ENCODE measurements at regions not wholly inside any gene's neighbourhood (a gene's known extent, or its start where the extent isn't known, plus 50 kb on each side); places are given as distances from the start of the nearest gene placed in this dataset.
"Not testable (repeated sequence)": the region's sequence is repeated elsewhere in the genome, so short reads cannot be mapped to it uniquely, and the experiment has no call there.

DNA sequence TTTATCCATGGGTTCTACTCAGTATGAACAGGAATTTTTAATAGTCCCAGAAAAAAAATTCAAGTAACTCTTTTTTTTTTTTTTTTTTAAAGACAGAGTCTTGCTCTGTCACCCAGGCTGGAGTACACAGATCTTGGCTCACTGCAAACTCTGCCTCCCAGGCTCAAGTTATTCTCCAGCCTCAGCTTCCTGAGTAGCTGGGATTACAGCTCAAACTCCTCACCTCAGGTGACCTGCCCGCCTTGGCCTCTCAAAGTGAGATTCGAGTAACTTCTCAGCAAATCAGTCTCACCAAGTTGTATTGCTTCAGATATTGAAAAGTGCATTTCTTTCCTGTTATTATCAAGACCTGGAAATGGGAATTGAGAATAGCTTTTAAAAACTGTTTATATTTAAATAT lies 281.2 kb upstream of the MINDY3 start:
- TF ChIP-seq, protein P1, sequence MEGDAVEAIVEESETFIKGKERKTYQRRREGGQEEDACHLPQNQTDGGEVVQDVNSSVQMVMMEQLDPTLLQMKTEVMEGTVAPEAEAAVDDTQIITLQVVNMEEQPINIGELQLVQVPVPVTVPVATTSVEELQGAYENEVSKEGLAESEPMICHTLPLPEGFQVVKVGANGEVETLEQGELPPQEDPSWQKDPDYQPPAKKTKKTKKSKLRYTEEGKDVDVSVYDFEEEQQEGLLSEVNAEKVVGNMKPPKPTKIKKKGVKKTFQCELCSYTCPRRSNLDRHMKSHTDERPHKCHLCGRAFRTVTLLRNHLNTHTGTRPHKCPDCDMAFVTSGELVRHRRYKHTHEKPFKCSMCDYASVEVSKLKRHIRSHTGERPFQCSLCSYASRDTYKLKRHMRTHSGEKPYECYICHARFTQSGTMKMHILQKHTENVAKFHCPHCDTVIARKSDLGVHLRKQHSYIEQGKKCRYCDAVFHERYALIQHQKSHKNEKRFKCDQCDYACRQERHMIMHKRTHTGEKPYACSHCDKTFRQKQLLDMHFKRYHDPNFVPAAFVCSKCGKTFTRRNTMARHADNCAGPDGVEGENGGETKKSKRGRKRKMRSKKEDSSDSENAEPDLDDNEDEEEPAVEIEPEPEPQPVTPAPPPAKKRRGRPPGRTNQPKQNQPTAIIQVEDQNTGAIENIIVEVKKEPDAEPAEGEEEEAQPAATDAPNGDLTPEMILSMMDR (IDR thresholded peaks at IDR 0.05; ENCODE audit: poor library complexity, severe bottlenecking) = no peak
- Histone ChIP-seq H3K4me1 (ENCODE audit: insufficient read depth, poor library complexity, severe bottlenecking) (no peaks in the 10 kb centered on the region), H3K36me3 (ENCODE audit: low read depth) (no peaks in the 10 kb centered on the region), H3K4me3 (ENCODE audit: severe bottlenecking) (no peak overlapping the region), H3K27ac (ENCODE audit: poor library complexity, severe bottlenecking) (no peak overlapping the region), H3K9me3 (ENCODE audit: severe bottlenecking) (no peaks in the 10 kb centered on the region), H3K27me3 (ENCODE audit: insufficient read depth, poor library complexity, severe bottlenecking) (no peaks in the 10 kb centered on the region)
- DNase-seq (ENCODE audit: low spot score) = no peak
- ATAC-seq (ENCODE audit: low read depth) = no peak

DNA sequence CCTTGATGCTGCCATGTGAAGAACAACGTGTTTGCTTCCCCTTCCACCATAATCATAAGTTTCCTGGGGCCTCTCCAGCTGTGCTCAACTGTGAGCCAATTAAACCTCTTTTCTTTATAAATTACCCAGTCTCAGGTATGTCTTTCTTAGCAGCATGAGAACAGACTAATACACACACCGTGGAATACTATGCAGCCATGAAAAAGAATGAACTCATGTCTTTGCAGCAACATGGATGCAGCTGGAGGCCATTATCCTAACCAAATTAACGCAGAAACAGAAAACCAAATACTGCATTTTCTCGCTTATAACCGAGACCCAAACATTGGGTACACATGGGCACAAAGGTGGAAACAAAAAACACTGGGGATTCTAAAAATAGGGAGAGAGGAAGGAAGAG lies 286.7 kb upstream of the MINDY3 start:
- no peak overlapping the region for H3K4me3 ChIP-seq (ENCODE audit: severe bottlenecking)
- DNase-seq (ENCODE audit: low spot score) (no peak), ATAC-seq (ENCODE audit: low read depth) (no peak)
- TF ChIP-seq, protein P1 (IDR thresholded peaks at IDR 0.05; ENCODE audit: poor library complexity, severe bottlenecking) = no peak
- no peaks in the 10 kb centered on the region for H3K4me1 ChIP-seq (ENCODE audit: insufficient read depth, poor library complexity, severe bottlenecking)
- no peaks in the 10 kb centered on the region for H3K27me3 ChIP-seq (ENCODE audit: insufficient read depth, poor library complexity, severe bottlenecking)
- H3K9me3 ChIP-seq (ENCODE audit: severe bottlenecking) = no peaks in the 10 kb centered on the region
- no peaks in the 10 kb centered on the region for H3K36me3 ChIP-seq (ENCODE audit: low read depth)
- H3K27ac ChIP-seq (ENCODE audit: poor library complexity, severe bottlenecking) = no peak overlapping the region

DNA sequence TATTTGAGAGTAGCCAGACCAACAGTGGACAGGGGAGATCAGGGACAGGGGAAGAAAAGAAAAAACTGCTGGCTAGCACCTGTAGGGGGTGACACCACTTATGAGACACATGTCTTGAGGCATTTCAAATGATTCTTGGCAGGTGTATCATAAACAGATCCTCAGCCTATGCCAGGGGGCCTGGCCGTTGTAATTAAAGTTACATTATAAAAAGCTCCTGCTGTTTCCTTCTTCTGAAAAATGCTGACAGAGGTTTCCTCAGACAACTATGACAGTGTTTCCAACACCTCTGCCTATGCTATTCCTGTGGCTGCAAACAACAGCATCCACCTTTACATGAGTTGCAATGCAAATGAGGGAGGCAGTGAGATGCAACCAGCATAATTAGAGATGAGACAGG lies 281.0 kb upstream of the PTER start:
- ATAC-seq (ENCODE audit: low read depth) (no peak), DNase-seq (ENCODE audit: low spot score) (no peak)
- Histone ChIP-seq H3K9me3 (ENCODE audit: severe bottlenecking) (no peaks in the 10 kb centered on the region), H3K27ac (ENCODE audit: poor library complexity, severe bottlenecking) (no peak overlapping the region), H3K4me1 (ENCODE audit: insufficient read depth, poor library complexity, severe bottlenecking) (no peaks in the 10 kb centered on the region), H3K27me3 (ENCODE audit: insufficient read depth, poor library complexity, severe bottlenecking) (no peaks in the 10 kb centered on the region), H3K36me3 (ENCODE audit: low read depth) (no peaks in the 10 kb centered on the region), H3K4me3 (ENCODE audit: severe bottlenecking) (no peak overlapping the region)
- TF ChIP-seq, protein P1 (IDR thresholded peaks at IDR 0.05; ENCODE audit: poor library complexity, severe bottlenecking) = no peak

DNA sequence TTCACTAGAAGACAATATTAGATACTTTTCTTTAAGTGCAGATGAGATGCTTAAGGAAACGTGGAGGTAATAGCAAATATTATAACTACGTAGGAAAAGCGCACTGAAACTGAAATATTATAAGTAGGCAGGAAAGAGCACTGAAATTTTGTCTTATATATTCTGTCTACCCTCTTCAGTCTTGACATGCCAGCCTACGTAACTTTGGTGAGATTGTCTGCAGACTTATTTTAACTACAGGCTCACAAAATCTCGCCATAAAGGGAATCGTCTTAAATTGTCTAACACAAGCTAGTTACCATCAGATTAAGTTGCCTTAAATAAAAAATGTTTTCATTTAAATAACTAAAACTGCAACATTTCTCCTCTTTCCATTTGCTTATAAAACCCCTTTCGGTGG lies 280.1 kb upstream of the PTER start:
- no peaks in the 10 kb centered on the region for H3K27me3 ChIP-seq (ENCODE audit: insufficient read depth, poor library complexity, severe bottlenecking)
- TF ChIP-seq, protein P1 (IDR thresholded peaks at IDR 0.05; ENCODE audit: poor library complexity, severe bottlenecking) = no peak
- ATAC-seq (ENCODE audit: low read depth) = no peak

DNA sequence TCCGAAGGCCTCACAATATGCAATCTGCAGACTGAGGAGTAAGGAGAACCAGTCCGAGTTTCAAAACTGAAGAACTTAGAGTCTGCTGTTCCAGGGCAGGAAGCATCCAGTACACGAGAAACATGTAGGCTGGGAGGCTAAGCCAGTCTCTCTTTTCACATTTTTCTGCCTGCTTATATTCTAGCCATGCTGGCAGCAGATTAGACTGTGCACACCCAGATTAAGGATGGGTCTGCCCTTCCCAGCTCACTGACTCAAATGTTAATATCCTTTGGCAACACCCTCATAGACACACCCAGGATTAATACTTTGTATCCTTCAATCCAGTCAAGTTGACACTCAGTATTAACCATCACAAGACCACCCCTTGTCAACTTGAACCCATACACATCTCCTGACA lies 271.7 kb upstream of the PTER start:
- not testable (repeated sequence) for H3K36me3 ChIP-seq (ENCODE audit: low read depth); ATAC-seq (ENCODE audit: low read depth); H3K27ac ChIP-seq (ENCODE audit: poor library complexity, severe bottlenecking); H3K4me3 ChIP-seq (ENCODE audit: severe bottlenecking); DNase-seq (ENCODE audit: low spot score); H3K27me3 ChIP-seq (ENCODE audit: insufficient read depth, poor library complexity, severe bottlenecking); H3K9me3 ChIP-seq (ENCODE audit: severe bottlenecking); H3K4me1 ChIP-seq (ENCODE audit: insufficient read depth, poor library complexity, severe bottlenecking)

More for the DNA sequence above, 280.1 kb upstream of the PTER start:
- no peak for DNase-seq (ENCODE audit: low spot score)
- Histone ChIP-seq H3K36me3 (ENCODE audit: low read depth) (no peaks in the 10 kb centered on the region), H3K4me3 (ENCODE audit: severe bottlenecking) (no peak overlapping the region), H3K4me1 (ENCODE audit: insufficient read depth, poor library complexity, severe bottlenecking) (no peaks in the 10 kb centered on the region), H3K9me3 (ENCODE audit: severe bottlenecking) (no peaks in the 10 kb centered on the region), H3K27ac (ENCODE audit: poor library complexity, severe bottlenecking) (no peak overlapping the region)

Measured in RWPE2 (cell line).